GM12878 (cell line): ENCODE measurements at regions not wholly inside any gene's neighbourhood (a gene's known extent, or its start where the extent isn't known, plus 50 kb on each side); places are given as distances from the start of the nearest gene placed in this dataset.

Experiments used
- ATAC-seq: fragments of 200-7000 bp; cut with Tn5 transposase; 3 replicates; pipeline ENCODE4 v1.9.1; 2020; ENCODE audit warnings: mild to moderate bottlenecking, moderate library complexity
- BruUV-seq: library from RNA; stranded (reverse); fragments of 400-500 nt; replicated peaks from 2 replicates; lab custom pipeline; 2021; lab: Mats Ljungman, UMichigan
- CTCF ChIA-PET: fragments of 300-600 bp; sonication (Branson Sonifier 250); formaldehyde crosslinking; extraction: SDS; loops from one replicate; lab custom pipeline; 2021; ENCODE audit warnings: inconsistent platforms; lab: Yijun Ruan, JAX
- POLR2A ChIA-PET: fragments of 350-600 bp; formaldehyde crosslinking; extraction: SDS; loops from one replicate; lab custom pipeline; 2021; ENCODE audit warnings: inconsistent platforms; lab: Charles Lee
- RAD21 ChIA-PET: fragments of 300-600 bp; sonication (Branson Sonifier 250); formaldehyde crosslinking; loops from one replicate; lab custom pipeline; 2023; ENCODE audit warnings: antibody characterized with exemption; ENCODE audit not compliant: unreplicated experiment; lab: Charles Lee
- SMC1A ChIA-PET: fragments of 300-600 bp; sonication (Branson Sonifier 250); formaldehyde crosslinking; loops from one replicate; lab custom pipeline; 2023; ENCODE audit not compliant: unreplicated experiment, uncharacterized antibody; lab: Charles Lee
- DNase-seq: peaks from one replicate; pipeline ENCODE4 v3.0.0-alpha.2; 2011; ENCODE audit warnings: low read depth, low spot score
- FAIRE-seq: peaks from 3 replicates; lab custom pipeline; 2011; peaks lifted over from hg19 to GRCh38; lab: Jason Lieb, UNC
- H2AFZ ChIP-seq: 2 replicates; pipeline ENCODE4 v1.6.0; 2011; ENCODE audit warnings: low read depth, low read length, control low read depth; ENCODE audit not compliant: control insufficient read depth
- H3K27ac ChIP-seq: 2 replicates; pipeline ENCODE4 v1.5.1; 2011; ENCODE audit warnings: control low read depth; ENCODE audit not compliant: control insufficient read depth, insufficient read depth
- H3K27me3 ChIP-seq, 2 experiments: replicated peaks in 1 of 2; 2 replicates each; pipeline versions ENCODE4 v1.6.0 to v1.6.1; 2011; ENCODE audit warnings: low read length in 1 of 2; ENCODE audit not compliant: control insufficient read depth in 2 of 2, insufficient read depth in 2 of 2
- H3K36me3 ChIP-seq, 2 experiments: 2 replicates each; pipeline ENCODE4 v1.5.1; 2011; ENCODE audit warnings: low read length in 1 of 2; ENCODE audit not compliant: control insufficient read depth in 2 of 2, insufficient read depth in 2 of 2
- H3K4me1 ChIP-seq: 2 replicates; pipeline ENCODE4 v1.6.1; 2011; ENCODE audit warnings: mild to moderate bottlenecking, low read length, moderate library complexity, mixed read lengths; ENCODE audit not compliant: control insufficient read depth, insufficient read depth
- H3K4me2 ChIP-seq: 2 replicates; pipeline ENCODE4 v1.6.0; 2011; ENCODE audit warnings: control low read depth; ENCODE audit not compliant: control insufficient read depth, insufficient read depth
- H3K4me3 ChIP-seq: fragments of 200-600 bp; sonication (generic); 2 replicates; pipeline ENCODE4 v1.5.1; 2016
- H3K79me2 ChIP-seq: 2 replicates; pipeline ENCODE4 v1.6.0; 2011; ENCODE audit warnings: low read length; ENCODE audit not compliant: control insufficient read depth, insufficient read depth
- H3K9ac ChIP-seq: 2 replicates; pipeline ENCODE4 v1.8.0; 2011; ENCODE audit warnings: low read length, control low read depth, mixed read lengths; ENCODE audit not compliant: control insufficient read depth, insufficient read depth
- H3K9me3 ChIP-seq: replicated peaks from 3 replicates; pipeline ENCODE4 v1.5.1; 2011; ENCODE audit warnings: mild to moderate bottlenecking, low read length; ENCODE audit not compliant: control insufficient read depth, insufficient read depth
- H4K20me1 ChIP-seq: 2 replicates; pipeline ENCODE4 v1.6.0; 2011; ENCODE audit not compliant: control insufficient read depth, insufficient read depth
- IKZF2 ChIP-seq, 2 experiments: fragments of 450-650 bp; IDR thresholded peaks; 2 replicates each; pipeline ENCODE4 v1.6.1; 2017; ENCODE audit warnings: mild to moderate bottlenecking in 2 of 2, moderate library complexity in 2 of 2
- KAT2A ChIP-seq: conservative IDR thresholded peaks from 2 replicates; pipeline ENCODE4 v1.6.1; 2011; ENCODE audit warnings: low read depth, low read length; ENCODE audit not compliant: control insufficient read depth
- KLF5 ChIP-seq: fragments of 450-650 bp; IDR thresholded peaks from 2 replicates; pipeline ENCODE4 v1.6.1; 2014; ENCODE audit warnings: mild to moderate bottlenecking; ENCODE audit not compliant: partially characterized antibody
- MTA2 ChIP-seq: fragments of 450-650 bp; IDR thresholded peaks from 2 replicates; pipeline ENCODE4 v1.6.1; 2016; ENCODE audit warnings: low read depth, mild to moderate bottlenecking, moderate library complexity
- PAX5 ChIP-seq: IDR thresholded peaks from 2 replicates; pipeline ENCODE4 v1.6.1; 2011; ENCODE audit warnings: low read depth, low read length, borderline replicate concordance
- POU2F2 ChIP-seq: IDR thresholded peaks from 3 replicates; pipeline ENCODE4 v1.6.1; 2011; ENCODE audit warnings: low read depth, mild to moderate bottlenecking, low read length, borderline replicate concordance
- RAD21 ChIP-seq: IDR thresholded peaks from 2 replicates; pipeline ENCODE4 v1.6.1; 2011; ENCODE audit warnings: mild to moderate bottlenecking, low read depth, low read length, moderate library complexity; ENCODE audit not compliant: insufficient read depth
- SMAD5 ChIP-seq: IDR thresholded peaks from 2 replicates; pipeline ENCODE4 v1.6.1; 2016; ENCODE audit warnings: antibody characterized with exemption, low read depth
- TARDBP ChIP-seq: IDR thresholded peaks from 2 replicates; pipeline ENCODE4 v1.6.1; 2016; ENCODE audit warnings: borderline replicate concordance
- TCF3 ChIP-seq: IDR thresholded peaks from 2 replicates; pipeline ENCODE4 v1.6.1; 2012; ENCODE audit warnings: low read depth, mild to moderate bottlenecking, low read length, borderline replicate concordance; ENCODE audit not compliant: insufficient read depth
- WGBS: methylation state at CpG from one replicate; pipeline ENCODE4 v1.1.6; 2016; ENCODE audit warnings: low lambda C conversion rate; ENCODE audit not compliant: insufficient replicate concordance, insufficient coverage; ENCODE audit errors: missing lambda C conversion rate; 5-methylcytosine and 5-hydroxymethylcytosine counted together
- in situ Hi-C: fragments of 300-500 bp; cut with MboI; formaldehyde crosslinking; loops from 9 replicates; pipeline ENCODE4 v1.14.3; 2018; ENCODE audit warnings: mixed read lengths
- intact Hi-C: fragments of 100-400 bp; cut with micrococcal nuclease; formaldehyde crosslinking; loops from one replicate; pipeline ENCODE4 v1.14.2; 2022; ENCODE audit not compliant: unreplicated experiment
- TF ChIP-seq, protein P1 (sequence below): fragments of 450-650 bp; IDR thresholded peaks from 2 replicates; pipeline ENCODE4 v1.6.1; 2016; ENCODE audit warnings: mild to moderate bottlenecking
- TF ChIP-seq, protein P2 (sequence below): fragments of 450-650 bp; IDR thresholded peaks from 2 replicates; pipeline ENCODE4 v1.6.1; 2017; ENCODE audit warnings: antibody characterized with exemption, mild to moderate bottlenecking, moderate library complexity
- TF ChIP-seq, protein P3 (sequence below): IDR thresholded peaks from 2 replicates; pipeline ENCODE4 v1.6.1; 2011; ENCODE audit warnings: borderline replicate concordance, low read depth, mild to moderate bottlenecking, moderate library complexity, low read length; ENCODE audit not compliant: insufficient read depth, poor library complexity, severe bottlenecking

DNA sequence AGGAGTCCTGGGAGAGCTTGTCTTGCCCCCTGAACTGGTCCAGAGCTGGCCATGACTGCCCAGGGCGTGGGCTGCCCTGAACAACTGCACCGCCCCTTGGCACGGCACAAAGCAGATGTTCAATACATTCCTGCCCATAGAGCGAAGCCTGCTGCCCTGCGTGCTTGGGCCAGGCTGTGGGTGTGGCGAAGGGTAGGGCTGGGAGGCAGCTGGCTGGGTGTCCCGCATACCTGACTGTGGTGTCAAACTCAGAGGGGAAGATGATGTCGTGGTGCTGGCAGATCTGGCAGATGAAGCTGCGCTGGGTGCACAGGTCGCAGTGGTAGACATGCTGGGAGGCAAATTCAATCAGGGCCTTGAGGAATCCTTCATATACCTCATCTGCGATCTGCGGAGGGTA, 124.2 kb upstream of the SMURF2 start:
- H3K4me1 ChIP-seq: no peaks in the 10 kb centered on the region
- no peak for FAIRE-seq
- in situ Hi-C loops (no loop called here), intact Hi-C loops (no loop called here)
- H3K27ac ChIP-seq: no peak overlapping the region
- H3K79me2 ChIP-seq: no peaks in the 10 kb centered on the region
- ChIA-PET CTCF (no interaction called here), RAD21 (no interaction called here), POLR2A (no interaction called here), SMC1A (interaction anchor here (1.1 kb wide), 1 partner anchor 9 kb away, joined by 3 read pairs; no protein-coding TSS in a partner anchor)
- no peaks in the 10 kb centered on the region for H4K20me1 ChIP-seq
- no peak overlapping the region for H3K9ac ChIP-seq
- no peak for DNase-seq
- H2AFZ ChIP-seq: no peak overlapping the region
- ATAC-seq: no peak
- TF ChIP-seq KLF5 (no peak), MTA2 (no peak), SMAD5 (no peak)
- TF ChIP-seq, protein P1, sequence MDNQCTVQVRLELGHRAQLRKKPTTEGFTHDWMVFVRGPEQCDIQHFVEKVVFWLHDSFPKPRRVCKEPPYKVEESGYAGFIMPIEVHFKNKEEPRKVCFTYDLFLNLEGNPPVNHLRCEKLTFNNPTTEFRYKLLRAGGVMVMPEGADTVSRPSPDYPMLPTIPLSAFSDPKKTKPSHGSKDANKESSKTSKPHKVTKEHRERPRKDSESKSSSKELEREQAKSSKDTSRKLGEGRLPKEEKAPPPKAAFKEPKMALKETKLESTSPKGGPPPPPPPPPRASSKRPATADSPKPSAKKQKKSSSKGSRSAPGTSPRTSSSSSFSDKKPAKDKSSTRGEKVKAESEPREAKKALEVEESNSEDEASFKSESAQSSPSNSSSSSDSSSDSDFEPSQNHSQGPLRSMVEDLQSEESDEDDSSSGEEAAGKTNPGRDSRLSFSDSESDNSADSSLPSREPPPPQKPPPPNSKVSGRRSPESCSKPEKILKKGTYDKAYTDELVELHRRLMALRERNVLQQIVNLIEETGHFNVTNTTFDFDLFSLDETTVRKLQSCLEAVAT: no peak
- H3K36me3 ChIP-seq: no peaks in the 10 kb centered on the region; a peak in 1 of 4 replicates
- WGBS: 95% methylated on average over 12 of the region's 12 CpGs
- no peak overlapping the region for H3K4me2 ChIP-seq
- H3K4me3 ChIP-seq: no peak overlapping the region
- H3K9me3 ChIP-seq: no peaks in the 10 kb centered on the region
- no TSS peak for BruUV-seq
- H3K27me3 ChIP-seq: no peaks in the 10 kb centered on the region

DNA sequence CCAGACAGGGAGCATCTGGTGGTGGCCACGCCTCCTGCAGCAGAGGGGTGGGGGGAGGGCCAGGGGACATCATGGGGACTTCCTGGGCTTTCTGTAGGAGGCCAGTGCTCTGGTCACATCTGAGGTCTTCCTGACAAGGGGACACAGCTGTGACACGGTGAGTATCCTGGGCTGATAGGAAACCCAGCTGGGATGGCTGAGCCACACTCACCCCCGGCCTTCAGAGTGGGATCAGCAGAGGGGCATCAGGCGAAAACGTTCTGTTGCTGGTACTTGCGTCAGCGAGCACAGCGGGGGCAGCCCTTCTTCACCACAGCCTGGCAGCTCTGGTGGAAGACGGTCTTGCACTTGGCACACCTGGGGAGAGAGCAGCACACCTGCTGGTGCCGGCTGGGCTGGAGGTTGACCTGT, 122.9 kb upstream of the SMURF2 start:
- H3K9ac ChIP-seq: no peak overlapping the region
- H3K4me2 ChIP-seq: no peak overlapping the region
- in situ Hi-C loops: no loop called here
- no peak overlapping the region for H3K27ac ChIP-seq
- BruUV-seq: no TSS peak
- ChIA-PET POLR2A (no interaction called here), RAD21 (no interaction called here), CTCF (interaction anchor here (0.6 kb wide), 1 partner anchor 793 kb away, joined by 4 read pairs; no protein-coding TSS in a partner anchor), SMC1A (no interaction called here)
- ATAC-seq (no peak), FAIRE-seq (no peak), DNase-seq (no peak)
- no peak overlapping the region for H2AFZ ChIP-seq
- no peaks in the 10 kb centered on the region for H4K20me1 ChIP-seq
- no peaks in the 10 kb centered on the region for H3K79me2 ChIP-seq
- 92% methylated on average over 9 of the region's 10 CpGs for WGBS
- H3K27me3 ChIP-seq: peaks cover 3 to 5% of the 10 kb centered on the region in 2 experiments; a peak in 3 of 4 replicates
- H3K4me3 ChIP-seq: no peak overlapping the region
- H3K9me3 ChIP-seq: no peaks in the 10 kb centered on the region
- peaks cover 7% of the 10 kb centered on the region for H3K4me1 ChIP-seq
- intact Hi-C loops: no loop called here
- H3K36me3 ChIP-seq: no peaks in the 10 kb centered on the region; a peak in 1 of 4 replicates
- TF ChIP-seq PAX5 (no peak), IKZF2 (IDR thresholded peaks at IDR 0.05) (no peak), POU2F2 (no peak), TARDBP (no peak), KAT2A (no peak), TCF3 (no peak), RAD21 (no peak)
- TF ChIP-seq, protein P2, sequence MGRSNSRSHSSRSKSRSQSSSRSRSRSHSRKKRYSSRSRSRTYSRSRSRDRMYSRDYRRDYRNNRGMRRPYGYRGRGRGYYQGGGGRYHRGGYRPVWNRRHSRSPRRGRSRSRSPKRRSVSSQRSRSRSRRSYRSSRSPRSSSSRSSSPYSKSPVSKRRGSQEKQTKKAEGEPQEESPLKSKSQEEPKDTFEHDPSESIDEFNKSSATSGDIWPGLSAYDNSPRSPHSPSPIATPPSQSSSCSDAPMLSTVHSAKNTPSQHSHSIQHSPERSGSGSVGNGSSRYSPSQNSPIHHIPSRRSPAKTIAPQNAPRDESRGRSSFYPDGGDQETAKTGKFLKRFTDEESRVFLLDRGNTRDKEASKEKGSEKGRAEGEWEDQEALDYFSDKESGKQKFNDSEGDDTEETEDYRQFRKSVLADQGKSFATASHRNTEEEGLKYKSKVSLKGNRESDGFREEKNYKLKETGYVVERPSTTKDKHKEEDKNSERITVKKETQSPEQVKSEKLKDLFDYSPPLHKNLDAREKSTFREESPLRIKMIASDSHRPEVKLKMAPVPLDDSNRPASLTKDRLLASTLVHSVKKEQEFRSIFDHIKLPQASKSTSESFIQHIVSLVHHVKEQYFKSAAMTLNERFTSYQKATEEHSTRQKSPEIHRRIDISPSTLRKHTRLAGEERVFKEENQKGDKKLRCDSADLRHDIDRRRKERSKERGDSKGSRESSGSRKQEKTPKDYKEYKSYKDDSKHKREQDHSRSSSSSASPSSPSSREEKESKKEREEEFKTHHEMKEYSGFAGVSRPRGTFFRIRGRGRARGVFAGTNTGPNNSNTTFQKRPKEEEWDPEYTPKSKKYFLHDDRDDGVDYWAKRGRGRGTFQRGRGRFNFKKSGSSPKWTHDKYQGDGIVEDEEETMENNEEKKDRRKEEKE: no peak
- TF ChIP-seq, protein P3, sequence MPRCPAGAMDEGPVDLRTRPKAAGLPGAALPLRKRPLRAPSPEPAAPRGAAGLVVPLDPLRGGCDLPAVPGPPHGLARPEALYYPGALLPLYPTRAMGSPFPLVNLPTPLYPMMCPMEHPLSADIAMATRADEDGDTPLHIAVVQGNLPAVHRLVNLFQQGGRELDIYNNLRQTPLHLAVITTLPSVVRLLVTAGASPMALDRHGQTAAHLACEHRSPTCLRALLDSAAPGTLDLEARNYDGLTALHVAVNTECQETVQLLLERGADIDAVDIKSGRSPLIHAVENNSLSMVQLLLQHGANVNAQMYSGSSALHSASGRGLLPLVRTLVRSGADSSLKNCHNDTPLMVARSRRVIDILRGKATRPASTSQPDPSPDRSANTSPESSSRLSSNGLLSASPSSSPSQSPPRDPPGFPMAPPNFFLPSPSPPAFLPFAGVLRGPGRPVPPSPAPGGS: no peak
